Gastrocnemius medialis (tissue), 4 donors: ENCODE measurements at regions not wholly inside any gene's neighbourhood (a gene's known extent, or its start where the extent isn't known, plus 50 kb on each side); places are given as distances from the start of the nearest gene placed in this dataset.
"Not testable (repeated sequence)": the region's sequence is repeated elsewhere in the genome, so short reads cannot be mapped to it uniquely, and the experiment has no call there.

Experiments used
- ATAC-seq, 2 donors: fragments of 150-250 bp; one replicate each; pipeline ENCODE4 v1.9.1; 2016
- DNase-seq, 2 donors: peaks; one replicate each; pipeline ENCODE4 v3.0.0-alpha.2; 2019
- H3K27ac ChIP-seq, 4 donors: fragments of 200-600 bp; sonication (generic); 1 replicate in 1 of 4; 2 replicates in 3 of 4; pipeline ENCODE4 v1.5.1; 2016 to 2018; ENCODE audit warnings: mild to moderate bottlenecking in 2 of 4, moderate library complexity in 1 of 4
- H3K27me3 ChIP-seq, 3 donors: fragments of 200-600 bp; sonication (generic) in 2 of 3; 1 replicate in 1 of 3; 2 replicates in 2 of 3; pipeline versions ENCODE4 v1.5.1 to v1.6.0; 2016 to 2019; ENCODE audit warnings: mild to moderate bottlenecking in 1 of 3, moderate library complexity in 1 of 3
- H3K36me3 ChIP-seq, 2 donors: fragments of 200-600 bp; sonication (generic) in 1 of 2; one replicate each; pipeline ENCODE4 v1.5.1; 2017 to 2018
- H3K4me1 ChIP-seq, 2 donors: fragments of 200-600 bp; sonication (generic) in 1 of 2; one replicate each; pipeline ENCODE4 v1.5.1; 2016 to 2017; ENCODE audit warnings: mild to moderate bottlenecking in 2 of 2
- H3K4me3 ChIP-seq, 4 donors: fragments of 200-600 bp; sonication (generic) in 3 of 4; 1 replicate in 1 of 4; 2 replicates in 3 of 4; pipeline ENCODE4 v1.5.1; 2016 to 2019; ENCODE audit warnings: mild to moderate bottlenecking in 2 of 4
- H3K9me3 ChIP-seq, 3 donors: fragments of 200-600 bp; sonication (generic) in 2 of 3; 1 replicate in 1 of 3; 2 replicates in 2 of 3; pipeline ENCODE4 v1.5.1; 2016 to 2019
- in situ Hi-C, 4 donors: fragments of 200-750 bp; cut with MboI; loops; one replicate each; pipeline versions ENCODE4 v1.15.0 to v1.8.0; 2017; ENCODE audit warnings: low sequenced_read_pairs in 4 of 4
- intact Hi-C: fragments of 100-400 bp; cut with DNase I; formaldehyde crosslinking; loops from one replicate; pipeline ENCODE4 v1.15.1; 2023; ENCODE audit warnings: low total_unique reads

DNA sequence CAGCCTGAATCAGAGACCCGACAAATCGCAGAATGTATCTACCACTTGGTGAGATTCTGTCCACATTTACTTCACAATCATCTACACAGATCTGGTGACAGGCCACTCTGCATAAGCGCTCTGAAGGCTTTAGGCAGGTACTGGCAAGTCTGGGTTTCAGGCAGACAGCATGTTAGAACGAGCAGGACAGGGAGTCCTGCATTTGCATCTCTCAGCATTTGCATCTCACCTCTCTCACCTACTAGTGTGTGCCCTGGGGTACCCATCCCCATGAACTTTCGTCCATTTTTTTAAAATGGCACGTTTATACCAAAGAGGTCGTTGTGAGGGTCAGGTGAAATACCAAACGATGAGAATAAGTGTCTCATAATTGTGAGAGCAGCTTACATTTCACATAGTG lies 108.2 kb downstream of the SPATA31A1 start:
- not testable (repeated sequence) for DNase-seq
- peak; percentile 4 to 19 for ATAC-seq
- peak overlapping the region; percentile 60 to 67 (median 63) for H3K4me3 ChIP-seq

DNA sequence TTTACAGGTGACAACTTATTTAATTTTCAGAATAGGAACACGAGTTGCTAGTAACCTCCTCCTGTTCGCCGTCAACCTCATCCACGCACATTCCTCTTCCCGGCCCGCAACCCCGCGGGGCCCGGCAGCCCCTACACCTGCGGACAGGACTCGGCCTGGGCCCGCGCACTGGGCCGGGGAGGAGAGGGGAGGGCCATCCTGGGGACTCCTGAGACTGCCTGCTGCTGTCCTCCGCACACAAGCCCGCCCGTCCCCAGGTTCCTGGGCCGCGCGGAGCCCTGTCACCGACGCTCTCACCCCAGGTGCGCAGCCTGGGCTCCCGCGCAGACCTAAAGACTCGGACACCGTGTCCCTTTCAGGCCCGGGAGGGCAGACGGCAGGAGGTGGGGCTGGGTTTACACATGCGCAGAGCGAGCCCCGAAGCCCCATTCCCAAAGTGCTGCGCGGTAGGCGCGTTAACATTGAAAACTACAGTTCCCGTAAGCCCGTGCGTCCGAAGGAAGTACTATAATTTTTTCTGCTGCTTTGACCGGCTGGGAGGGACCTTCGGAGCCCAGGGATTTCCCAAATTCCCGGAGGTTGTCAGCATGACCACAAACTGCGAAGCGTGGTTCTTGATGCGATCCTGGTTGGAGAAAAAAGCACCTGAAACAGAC lies 108.8 kb downstream of the SPATA31A1 start:
- peak overlapping the region; percentile 60 to 67 (median 63) for H3K4me3 ChIP-seq
- in situ Hi-C loops, intact Hi-C loops, H3K27me3 ChIP-seq, H3K36me3 ChIP-seq, H3K9me3 ChIP-seq, H3K4me1 ChIP-seq: not testable (repeated sequence)
- peak overlapping the region; percentile 71 to 80 (median 78) for H3K27ac ChIP-seq
- DNase-seq (peak; percentile 74 to 87), ATAC-seq (peak; percentile 98 to 99)

More for the DNA sequence above, 108.2 kb downstream of the SPATA31A1 start:
- H3K9me3 ChIP-seq, in situ Hi-C loops, H3K36me3 ChIP-seq, intact Hi-C loops, H3K27me3 ChIP-seq, H3K4me1 ChIP-seq: not testable (repeated sequence)
- peak overlapping the region; percentile 71 to 80 (median 78) for H3K27ac ChIP-seq

DNA sequence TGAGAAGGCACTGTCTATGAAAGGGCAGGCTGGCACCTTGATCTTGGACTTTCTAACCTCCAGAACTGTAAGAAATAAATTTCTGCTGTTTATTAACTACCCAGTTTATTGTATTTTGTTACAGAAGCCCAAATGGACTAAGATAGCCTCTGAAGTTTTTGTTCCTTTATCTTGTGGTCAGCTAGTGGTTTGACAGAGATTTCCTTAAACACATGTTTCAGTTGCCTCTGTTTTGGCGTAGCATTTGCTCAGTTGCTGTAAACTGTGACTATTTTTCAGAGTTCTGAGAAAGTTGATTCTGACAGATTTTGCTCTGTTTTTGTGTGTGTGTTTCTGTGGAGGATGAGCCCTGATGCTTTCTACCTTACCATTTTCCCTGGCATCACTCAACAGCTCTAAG lies 119.0 kb downstream of the SPATA31A1 start:
- in situ Hi-C loops, H3K4me1 ChIP-seq, H3K27ac ChIP-seq, H3K36me3 ChIP-seq, H3K9me3 ChIP-seq, DNase-seq, intact Hi-C loops, ATAC-seq, H3K27me3 ChIP-seq, H3K4me3 ChIP-seq: not testable (repeated sequence)

DNA sequence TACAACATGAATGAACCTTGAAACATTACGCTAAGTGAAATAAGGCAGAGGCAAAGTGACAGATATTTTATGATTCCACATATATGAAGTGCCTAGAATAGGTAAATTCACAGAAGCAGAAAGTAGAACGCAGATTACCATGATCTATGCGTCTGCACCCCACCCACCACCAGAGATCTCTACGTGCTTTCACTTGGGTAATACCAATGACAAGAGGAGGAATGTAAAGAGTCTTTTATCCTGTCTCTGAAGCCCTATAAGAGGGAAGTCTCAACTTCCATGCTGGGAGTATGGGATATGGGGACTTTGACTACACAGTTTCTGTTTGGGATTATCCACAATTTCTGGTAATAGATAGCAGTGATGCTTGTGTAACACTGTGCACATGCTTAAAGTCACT lies 127.6 kb downstream of the SPATA31A1 start:
- in situ Hi-C loops, H3K27me3 ChIP-seq, H3K9me3 ChIP-seq, H3K36me3 ChIP-seq, ATAC-seq, H3K4me3 ChIP-seq, H3K4me1 ChIP-seq, DNase-seq, intact Hi-C loops, H3K27ac ChIP-seq: not testable (repeated sequence)

DNA sequence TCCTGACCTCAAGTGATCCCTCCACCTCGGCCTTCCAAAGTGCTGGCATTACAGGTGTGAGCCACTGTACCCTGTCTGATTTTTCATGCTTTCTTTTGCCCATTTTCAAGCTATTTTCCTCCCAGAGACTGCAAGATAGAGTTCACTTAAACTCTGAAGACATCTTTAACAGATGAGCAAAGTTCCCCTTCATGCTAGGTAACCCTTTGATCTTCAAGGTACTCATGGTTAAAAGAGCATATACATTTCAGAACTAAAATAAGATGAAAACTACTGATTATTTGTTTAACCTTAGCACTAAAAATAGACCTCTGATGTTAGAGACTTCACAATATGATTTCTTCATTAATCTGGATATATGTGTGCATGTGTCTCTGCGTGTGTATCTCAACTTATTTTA lies 128.4 kb downstream of the SPATA31A1 start:
- H3K4me3 ChIP-seq, H3K27me3 ChIP-seq, H3K4me1 ChIP-seq, intact Hi-C loops, H3K9me3 ChIP-seq, ATAC-seq, H3K27ac ChIP-seq, H3K36me3 ChIP-seq, DNase-seq, in situ Hi-C loops: not testable (repeated sequence)

- H3K36me3 ChIP-seq, in situ Hi-C loops, intact Hi-C loops, H3K27me3 ChIP-seq, H3K4me3 ChIP-seq, H3K4me1 ChIP-seq, H3K9me3 ChIP-seq, H3K27ac ChIP-seq, ATAC-seq, DNase-seq: not testable (repeated sequence)
Observed at GRCh38 chr9:39484292-39484691, 128.8 kb downstream of the SPATA31A1 start.

DNA sequence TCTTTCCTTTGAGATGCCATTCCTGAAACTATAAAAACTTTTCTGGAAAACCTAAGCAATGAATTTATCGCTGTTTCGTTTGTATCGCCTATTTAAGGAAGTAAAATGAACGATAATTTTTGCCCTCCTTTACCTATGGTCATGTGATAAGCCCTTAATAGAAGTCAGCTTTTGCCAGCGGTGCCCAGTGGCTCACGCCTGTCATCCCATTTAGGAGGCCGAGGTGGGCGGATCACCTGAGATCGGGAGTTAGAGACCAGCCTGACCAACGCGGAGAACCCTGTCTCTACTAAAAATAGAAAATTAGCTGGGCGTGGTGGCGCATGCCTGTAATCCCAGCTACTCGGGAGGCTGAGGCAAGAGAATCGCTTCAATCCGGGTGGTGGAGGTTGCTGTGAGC lies 132.0 kb downstream of the SPATA31A1 start:
- DNase-seq, H3K4me3 ChIP-seq, ATAC-seq, in situ Hi-C loops, H3K36me3 ChIP-seq, H3K4me1 ChIP-seq, intact Hi-C loops, H3K9me3 ChIP-seq, H3K27ac ChIP-seq, H3K27me3 ChIP-seq: not testable (repeated sequence)

DNA sequence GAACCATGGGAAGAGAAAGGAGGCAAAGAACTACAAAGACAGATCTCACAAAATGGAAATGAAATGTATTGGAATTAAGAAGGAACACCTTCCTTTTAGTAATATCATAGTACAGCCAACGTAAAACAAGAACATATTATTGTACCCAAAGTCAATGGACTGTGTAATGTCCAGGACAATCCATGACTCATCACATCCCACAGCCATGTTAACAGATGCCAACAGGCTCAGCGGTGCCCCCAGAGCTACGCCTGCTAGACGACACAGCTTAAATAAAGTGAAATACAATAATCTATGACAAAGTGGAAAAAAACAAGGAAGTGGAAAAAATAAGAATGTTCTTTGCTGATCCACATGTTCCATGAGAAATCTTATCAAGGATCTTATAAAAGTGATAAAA lies 140.8 kb downstream of the SPATA31A1 start:
- H3K4me3 ChIP-seq, H3K27ac ChIP-seq, DNase-seq, intact Hi-C loops, H3K27me3 ChIP-seq, H3K36me3 ChIP-seq, ATAC-seq, H3K9me3 ChIP-seq, H3K4me1 ChIP-seq, in situ Hi-C loops: not testable (repeated sequence)

DNA sequence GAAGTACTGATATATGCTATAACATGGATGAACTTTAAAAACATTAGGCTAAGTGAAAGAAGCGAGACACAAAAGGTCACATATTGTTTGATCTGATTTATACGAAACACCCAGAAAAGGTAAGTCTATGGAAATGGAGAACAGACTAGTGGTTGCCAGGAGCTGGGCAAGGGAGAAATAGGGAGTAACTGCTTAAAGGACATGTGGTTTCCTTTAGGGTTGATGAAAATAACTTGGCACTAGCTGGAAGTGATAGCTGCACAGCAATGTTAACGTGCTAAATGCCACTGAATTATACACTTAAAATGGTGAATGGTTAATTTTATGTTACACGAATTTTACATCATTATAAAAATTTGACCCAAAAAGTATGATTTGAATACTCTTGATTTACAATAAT lies 147.7 kb downstream of the SPATA31A1 start:
- H3K4me3 ChIP-seq, H3K9me3 ChIP-seq, H3K4me1 ChIP-seq, DNase-seq, H3K36me3 ChIP-seq, ATAC-seq, H3K27me3 ChIP-seq, intact Hi-C loops, H3K27ac ChIP-seq, in situ Hi-C loops: not testable (repeated sequence)

- intact Hi-C loops, H3K9me3 ChIP-seq, ATAC-seq, H3K4me1 ChIP-seq, in situ Hi-C loops, H3K27me3 ChIP-seq, DNase-seq, H3K36me3 ChIP-seq, H3K4me3 ChIP-seq, H3K27ac ChIP-seq: not testable (repeated sequence)
Observed at GRCh38 chr9:39527387-39528029, 172.0 kb downstream of the SPATA31A1 start.

- H3K36me3 ChIP-seq, intact Hi-C loops, in situ Hi-C loops, DNase-seq, H3K27ac ChIP-seq, ATAC-seq, H3K27me3 ChIP-seq, H3K4me1 ChIP-seq, H3K9me3 ChIP-seq, H3K4me3 ChIP-seq: not testable (repeated sequence)
Observed at GRCh38 chr9:39532597-39532996, 177.1 kb downstream of the SPATA31A1 start.

DNA sequence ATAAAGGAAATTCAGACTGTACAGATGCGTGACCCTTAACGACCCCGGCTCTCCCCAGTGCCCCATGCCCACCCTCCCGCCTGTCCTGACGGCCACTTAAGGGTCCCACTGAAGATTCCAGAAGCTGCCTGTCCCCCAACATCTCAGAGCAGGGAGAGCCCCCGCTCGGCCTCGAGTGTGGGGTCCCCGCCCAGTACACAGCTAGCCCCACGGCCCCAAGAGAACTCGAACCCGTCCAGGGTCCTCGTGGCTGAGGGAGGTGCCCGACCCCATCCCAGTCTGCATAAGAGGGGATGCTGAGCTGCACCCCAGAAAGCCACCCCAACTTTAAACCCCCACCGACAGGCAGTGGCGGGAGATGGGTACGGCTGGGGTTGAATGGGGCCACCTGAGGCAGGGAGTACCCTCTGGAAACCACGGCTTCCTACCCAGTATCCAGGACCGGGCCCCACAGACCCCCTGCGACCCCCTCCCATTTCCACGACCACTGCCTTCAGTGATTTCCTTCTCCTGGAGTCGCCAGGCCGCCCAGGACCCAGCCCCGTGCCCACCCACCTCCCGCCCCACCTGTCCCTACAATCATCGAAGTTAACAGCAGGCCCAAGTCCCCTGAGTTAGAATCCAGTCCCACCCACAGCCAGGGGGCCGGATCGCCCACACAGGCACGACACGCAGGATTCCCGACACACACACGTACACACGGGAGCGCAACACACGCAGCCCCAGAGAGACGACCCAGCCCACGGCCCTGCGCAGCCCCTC lies 177.7 kb downstream of the SPATA31A1 start:
- intact Hi-C loops, in situ Hi-C loops: not testable (repeated sequence)

More for the DNA sequence above, 177.7 kb downstream of the SPATA31A1 start:
- ATAC-seq, H3K27me3 ChIP-seq, H3K4me1 ChIP-seq, DNase-seq, H3K27ac ChIP-seq, H3K36me3 ChIP-seq, H3K4me3 ChIP-seq, H3K9me3 ChIP-seq: not testable (repeated sequence)
